ENCODE measurements at regions not wholly inside any gene's neighbourhood (a gene's known extent, or its start where the extent isn't known, plus 50 kb on each side); places are given as distances from the start of the nearest gene placed in this dataset.

GRCh38 chr6:81863123-81863522, 110.6 kb upstream of the TENT5A start:
- Histone ChIP-seq H2BK120ac (ENCODE audit: low read depth, low read length) (no peak overlapping the region), H3K4me3 (ENCODE audit: insufficient read depth in 1 of 2, low read depth in 1 of 2, low read length in 2 of 2) (no peak overlapping the region), H2BK15ac (ENCODE audit: low read depth, poor library complexity, severe bottlenecking) (no peak overlapping the region), H4K91ac (ENCODE audit: low read length) (no peak overlapping the region), H3K27me3 (ENCODE audit: control insufficient read depth in 1 of 2, insufficient read depth in 1 of 2, low read length in 2 of 2) (no peaks in the 10 kb centered on the region), H2BK5ac (ENCODE audit: low read depth, low read length, poor library complexity, severe bottlenecking) (no peak overlapping the region), H2AK5ac (ENCODE audit: low read length, severe bottlenecking) (no peak overlapping the region), H4K8ac (ENCODE audit: low read length) (no peak overlapping the region), H3K4me1 (ENCODE audit: control insufficient read depth, insufficient read depth, low read depth, low read length) (peaks cover 3% of the 10 kb centered on the region), H3K4me2 (ENCODE audit: low read length, poor library complexity, severe bottlenecking) (no peak overlapping the region), H3K18ac (ENCODE audit: low read depth in 1 of 2, low read length in 2 of 2) (peak overlapping the region in 1 of 2 experiments; percentile 61), H3K36me3 (ENCODE audit: control insufficient read depth in 1 of 2, insufficient read depth in 2 of 2, low read depth in 1 of 2, low read length in 2 of 2) (no peaks in the 10 kb centered on the region), H3K79me1 (replicated peaks; ENCODE audit: low read length, poor library complexity, severe bottlenecking) (no peaks in the 10 kb centered on the region), H2AFZ (ENCODE audit: low read depth, low read length) (no peak overlapping the region), H3K9me3 (ENCODE audit: control insufficient read depth, low read length) (no peaks in the 10 kb centered on the region), H3K9ac (ENCODE audit: low read length) (no peak overlapping the region), H3K4ac (ENCODE audit: low read depth in 1 of 2, low read length in 2 of 2) (no peak overlapping the region), H2BK12ac (ENCODE audit: low read length in 2 of 2) (no peak overlapping the region), H3K14ac (ENCODE audit: low read length in 2 of 2) (no peak overlapping the region), H3K23ac (ENCODE audit: low read length in 2 of 2) (no peak overlapping the region), H3K27ac (ENCODE audit: low read length, poor library complexity, severe bottlenecking) (no peak overlapping the region)
- WGBS: no CpG with 5 or more reads among the region's 1 CpG
- no peak for DNase-seq

GRCh38 chr6:81861281-81861680, 108.8 kb upstream of the TENT5A start:
- no peaks in the 10 kb centered on the region for H3K36me3 ChIP-seq (ENCODE audit: control insufficient read depth in 1 of 2, insufficient read depth in 2 of 2, low read depth in 1 of 2, low read length in 2 of 2)
- H3K27ac ChIP-seq (ENCODE audit: low read length, poor library complexity, severe bottlenecking): no peak overlapping the region
- H2BK120ac ChIP-seq (ENCODE audit: low read depth, low read length): no peak overlapping the region
- H3K18ac ChIP-seq (ENCODE audit: low read depth in 1 of 2, low read length in 2 of 2): no peak overlapping the region
- no peak overlapping the region for H2AFZ ChIP-seq (ENCODE audit: low read depth, low read length)
- no peaks in the 10 kb centered on the region for H3K9me3 ChIP-seq (ENCODE audit: control insufficient read depth, low read length)
- no peak overlapping the region for H2BK5ac ChIP-seq (ENCODE audit: low read depth, low read length, poor library complexity, severe bottlenecking)
- H3K4ac ChIP-seq (ENCODE audit: low read depth in 1 of 2, low read length in 2 of 2): no peak overlapping the region
- DNase-seq: no peak
- H3K23ac ChIP-seq (ENCODE audit: low read length in 2 of 2): no peak overlapping the region
- H2BK12ac ChIP-seq (ENCODE audit: low read length in 2 of 2): no peak overlapping the region
- H3K27me3 ChIP-seq (ENCODE audit: control insufficient read depth in 1 of 2, insufficient read depth in 1 of 2, low read length in 2 of 2): no peaks in the 10 kb centered on the region
- H3K14ac ChIP-seq (ENCODE audit: low read length in 2 of 2): no peak overlapping the region
- WGBS: 100% methylated on average over 1 of the region's 1 CpG
- H3K4me1 ChIP-seq (ENCODE audit: control insufficient read depth, insufficient read depth, low read depth, low read length): peaks cover 3% of the 10 kb centered on the region
- H3K4me3 ChIP-seq (ENCODE audit: insufficient read depth in 1 of 2, low read depth in 1 of 2, low read length in 2 of 2): no peak overlapping the region
- no peak overlapping the region for H2AK5ac ChIP-seq (ENCODE audit: low read length, severe bottlenecking)
- no peak overlapping the region for H2BK15ac ChIP-seq (ENCODE audit: low read depth, poor library complexity, severe bottlenecking)
- no peak overlapping the region for H3K9ac ChIP-seq (ENCODE audit: low read length)
- no peak overlapping the region for H4K91ac ChIP-seq (ENCODE audit: low read length)
- no peak overlapping the region for H3K4me2 ChIP-seq (ENCODE audit: low read length, poor library complexity, severe bottlenecking)
- H3K79me1 ChIP-seq (replicated peaks; ENCODE audit: low read length, poor library complexity, severe bottlenecking): no peaks in the 10 kb centered on the region
- H4K8ac ChIP-seq (ENCODE audit: low read length): no peak overlapping the region

- Histone ChIP-seq H3K4me3 (ENCODE audit: insufficient read depth in 1 of 2, low read depth in 1 of 2, low read length in 2 of 2) (no peak overlapping the region), H3K36me3 (ENCODE audit: control insufficient read depth in 1 of 2, insufficient read depth in 2 of 2, low read depth in 1 of 2, low read length in 2 of 2) (no peaks in the 10 kb centered on the region), H3K23ac (ENCODE audit: low read length in 2 of 2) (no peak overlapping the region), H3K27ac (ENCODE audit: low read length, poor library complexity, severe bottlenecking) (no peak overlapping the region), H2BK12ac (ENCODE audit: low read length in 2 of 2) (no peak overlapping the region), H3K4me1 (ENCODE audit: control insufficient read depth, insufficient read depth, low read depth, low read length) (no peaks in the 10 kb centered on the region), H4K8ac (ENCODE audit: low read length) (no peak overlapping the region), H3K27me3 (ENCODE audit: control insufficient read depth in 1 of 2, insufficient read depth in 1 of 2, low read length in 2 of 2) (no peaks in the 10 kb centered on the region), H2BK120ac (ENCODE audit: low read depth, low read length) (no peak overlapping the region), H3K79me1 (replicated peaks; ENCODE audit: low read length, poor library complexity, severe bottlenecking) (no peaks in the 10 kb centered on the region), H3K9me3 (ENCODE audit: control insufficient read depth, low read length) (no peaks in the 10 kb centered on the region), H3K18ac (ENCODE audit: low read depth in 1 of 2, low read length in 2 of 2) (no peak overlapping the region), H3K4me2 (ENCODE audit: low read length, poor library complexity, severe bottlenecking) (no peak overlapping the region), H2BK5ac (ENCODE audit: low read depth, low read length, poor library complexity, severe bottlenecking) (no peak overlapping the region), H2AK5ac (ENCODE audit: low read length, severe bottlenecking) (no peak overlapping the region), H3K4ac (ENCODE audit: low read depth in 1 of 2, low read length in 2 of 2) (no peak overlapping the region), H2AFZ (ENCODE audit: low read depth, low read length) (no peak overlapping the region), H3K9ac (ENCODE audit: low read length) (no peak overlapping the region), H4K91ac (ENCODE audit: low read length) (no peak overlapping the region), H2BK15ac (ENCODE audit: low read depth, poor library complexity, severe bottlenecking) (no peak overlapping the region), H3K14ac (ENCODE audit: low read length in 2 of 2) (no peak overlapping the region)
- 97% methylated on average over 2 of the region's 3 CpGs for WGBS
- DNase-seq: no peak
These were observed 107.4 kb upstream of the TENT5A start for GRCh38 chr6:81859884-81860283.

GRCh38 chr6:81857812-81858211, 105.3 kb upstream of the TENT5A start:
- Histone ChIP-seq H2AK5ac (ENCODE audit: low read length, severe bottlenecking) (no peak overlapping the region), H3K18ac (ENCODE audit: low read depth in 1 of 2, low read length in 2 of 2) (no peak overlapping the region), H2BK12ac (ENCODE audit: low read length in 2 of 2) (no peak overlapping the region), H2BK5ac (ENCODE audit: low read depth, low read length, poor library complexity, severe bottlenecking) (no peak overlapping the region), H2AFZ (ENCODE audit: low read depth, low read length) (no peak overlapping the region), H3K9ac (ENCODE audit: low read length) (no peak overlapping the region), H3K4me3 (ENCODE audit: insufficient read depth in 1 of 2, low read depth in 1 of 2, low read length in 2 of 2) (no peak overlapping the region), H3K79me1 (replicated peaks; ENCODE audit: low read length, poor library complexity, severe bottlenecking) (no peaks in the 10 kb centered on the region), H2BK15ac (ENCODE audit: low read depth, poor library complexity, severe bottlenecking) (no peak overlapping the region), H3K4me2 (ENCODE audit: low read length, poor library complexity, severe bottlenecking) (no peak overlapping the region), H3K9me3 (ENCODE audit: control insufficient read depth, low read length) (no peaks in the 10 kb centered on the region), H3K14ac (ENCODE audit: low read length in 2 of 2) (no peak overlapping the region), H3K23ac (ENCODE audit: low read length in 2 of 2) (no peak overlapping the region), H3K27ac (ENCODE audit: low read length, poor library complexity, severe bottlenecking) (no peak overlapping the region), H4K8ac (ENCODE audit: low read length) (no peak overlapping the region), H3K4me1 (ENCODE audit: control insufficient read depth, insufficient read depth, low read depth, low read length) (no peaks in the 10 kb centered on the region), H2BK120ac (ENCODE audit: low read depth, low read length) (no peak overlapping the region), H4K91ac (ENCODE audit: low read length) (no peak overlapping the region), H3K36me3 (ENCODE audit: control insufficient read depth in 1 of 2, insufficient read depth in 2 of 2, low read depth in 1 of 2, low read length in 2 of 2) (no peaks in the 10 kb centered on the region), H3K27me3 (ENCODE audit: control insufficient read depth in 1 of 2, insufficient read depth in 1 of 2, low read length in 2 of 2) (no peaks in the 10 kb centered on the region), H3K4ac (ENCODE audit: low read depth in 1 of 2, low read length in 2 of 2) (no peak overlapping the region)
- no peak for DNase-seq

Measured in mesenchymal stem cell (in vitro differentiated cells and primary cell).